OCI-LY7 (cell line): ENCODE measurements at regions not wholly inside any gene's neighbourhood (a gene's known extent, or its start where the extent isn't known, plus 50 kb on each side); places are given as distances from the start of the nearest gene placed in this dataset.

Source experiments
- BruUV-seq: library from RNA; stranded (reverse); fragments of 400-500 nt; replicated peaks from 2 replicates; lab custom pipeline; 2021; lab: Mats Ljungman, UMichigan
- CTCF ChIA-PET: fragments of 300-600 bp; sonication (Branson Sonifier 250); formaldehyde crosslinking; loops from one replicate; lab custom pipeline; 2022; ENCODE audit warnings: antibody characterized with exemption; ENCODE audit not compliant: unreplicated experiment; lab: Charles Lee
- POLR2A ChIA-PET: fragments of 300-600 bp; sonication (Branson Sonifier 250); formaldehyde crosslinking; loops from one replicate; lab custom pipeline; 2022; ENCODE audit warnings: antibody characterized with exemption; lab: Charles Lee
- DNase-seq: peaks from one replicate; pipeline ENCODE4 v3.0.0-alpha.2; 2015; ENCODE audit warnings: low spot score
- H2AFZ ChIP-seq: fragments of 200-600 bp; sonication (generic), shearing (Covaris generic); 2 replicates; pipeline ENCODE4 v1.6.1; 2014; ENCODE audit warnings: mild to moderate bottlenecking, antibody characterized with exemption, low read length, moderate library complexity
- H3K27ac ChIP-seq: fragments of 200-600 bp; sonication (generic); 2 replicates; pipeline ENCODE4 v1.5.1; 2014; ENCODE audit warnings: mixed run types, low read depth, mild to moderate bottlenecking, moderate library complexity, low read length, inconsistent platforms; ENCODE audit not compliant: poor library complexity, severe bottlenecking
- H3K36me3 ChIP-seq: fragments of 200-600 bp; sonication (generic); 2 replicates; pipeline ENCODE4 v1.6.1; 2014; ENCODE audit warnings: mild to moderate bottlenecking, antibody characterized with exemption, low read length, moderate library complexity, mixed read lengths; ENCODE audit not compliant: insufficient read depth
- H3K4me1 ChIP-seq: fragments of 200-600 bp; sonication (generic); 2 replicates; pipeline ENCODE4 v1.5.1; 2014; ENCODE audit warnings: mild to moderate bottlenecking, low read length; ENCODE audit not compliant: insufficient read depth, poor library complexity, severe bottlenecking
- H3K4me2 ChIP-seq: fragments of 200-600 bp; sonication (generic); 2 replicates; pipeline ENCODE4 v1.6.1; 2014; ENCODE audit warnings: mild to moderate bottlenecking, low read length
- H3K4me3 ChIP-seq: fragments of 200-600 bp; sonication (generic); 2 replicates; pipeline ENCODE4 v1.5.1; 2014; ENCODE audit warnings: mild to moderate bottlenecking, low read depth, low read length; ENCODE audit not compliant: poor library complexity, severe bottlenecking
- H3K79me2 ChIP-seq: fragments of 200-600 bp; sonication (generic); 2 replicates; pipeline ENCODE4 v1.6.1; 2016; ENCODE audit warnings: low read depth, mild to moderate bottlenecking, low read length, moderate library complexity, mixed read lengths; ENCODE audit not compliant: insufficient read depth
- H3K9me2 ChIP-seq: fragments of 200-600 bp; sonication (generic); 2 replicates; pipeline ENCODE4 v1.6.1; 2016; ENCODE audit warnings: mild to moderate bottlenecking, low read length, mixed read lengths; ENCODE audit not compliant: insufficient read depth
- H3K9me3 ChIP-seq: fragments of 200-600 bp; sonication (generic); 2 replicates; pipeline ENCODE4 v1.6.1; 2014; ENCODE audit warnings: mild to moderate bottlenecking, mixed run types, low read length, mixed read lengths
- H4K20me1 ChIP-seq: fragments of 200-600 bp; sonication (generic); 2 replicates; pipeline ENCODE4 v1.6.1; 2014; ENCODE audit warnings: mild to moderate bottlenecking, antibody characterized with exemption, low read length, moderate library complexity, mixed read lengths; ENCODE audit not compliant: insufficient read depth
- EZH2phosphoT487 ChIP-seq: fragments of 200-600 bp; sonication (generic); IDR thresholded peaks from 2 replicates; pipeline ENCODE4 v1.6.1; 2018; ENCODE audit warnings: low read depth, borderline replicate concordance, mild to moderate bottlenecking, mixed run types, antibody characterized with exemption, low read length, moderate library complexity, mixed read lengths
- intact Hi-C: fragments of 100-400 bp; cut with micrococcal nuclease; formaldehyde crosslinking; loops from one replicate; pipeline ENCODE4 v1.10.0; 2022; ENCODE audit not compliant: unreplicated experiment
- TF ChIP-seq, protein P1 (sequence below): fragments of 200-600 bp; sonication (generic); conservative IDR thresholded peaks from 2 replicates; pipeline ENCODE4 v1.5.1; 2014; ENCODE audit warnings: mild to moderate bottlenecking, antibody characterized with exemption, low read length, moderate library complexity, mixed read lengths

DNA sequence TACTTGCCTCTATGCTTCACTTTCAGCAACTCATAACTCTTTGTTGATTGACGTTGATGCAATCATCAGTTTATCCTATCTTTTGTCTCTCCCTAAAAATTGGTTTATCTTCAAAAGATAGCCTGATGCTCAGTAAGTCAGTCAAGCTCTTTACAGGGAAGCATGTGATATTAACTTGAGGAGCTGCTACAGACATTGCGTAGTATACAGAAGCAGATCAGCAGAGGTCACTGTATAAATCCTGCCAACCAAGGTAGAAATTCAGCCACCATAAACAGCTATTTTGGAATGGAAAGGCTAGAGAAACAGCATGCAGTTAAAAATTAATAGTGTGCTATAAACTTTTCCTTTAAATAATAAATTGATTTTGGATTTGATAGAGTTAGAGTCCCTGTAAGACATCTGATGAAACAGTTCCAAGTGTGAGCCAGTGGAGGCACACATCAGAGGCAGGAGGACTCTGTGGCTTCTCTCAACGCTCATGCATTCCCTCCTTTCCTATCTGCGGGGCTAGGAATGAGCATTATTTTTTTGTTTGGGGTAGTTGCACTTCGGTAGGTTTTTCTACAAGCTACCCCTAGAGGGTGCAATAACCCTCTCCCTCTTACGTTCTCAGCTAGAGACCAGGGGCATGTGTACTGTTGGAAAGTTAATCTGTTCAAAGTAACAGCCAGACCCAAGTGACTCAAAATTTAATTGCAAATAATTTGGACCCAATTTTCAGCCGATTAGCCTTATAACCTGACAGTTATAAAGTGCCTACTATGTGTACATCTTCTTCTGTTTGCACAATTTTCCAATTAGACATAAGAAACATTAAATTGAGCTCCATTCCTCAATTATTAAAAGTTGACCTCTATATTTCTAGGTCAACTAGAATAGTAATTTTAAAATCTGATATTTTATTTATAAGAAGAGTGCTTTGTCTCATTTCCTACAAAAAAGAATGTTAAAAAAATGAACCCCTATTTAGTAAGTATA, 647.7 kb upstream of the SOX9 start:
- peaks cover 7% of the 10 kb centered on the region; the same call in 1 of the 2 replicates for H3K9me2 ChIP-seq
- H3K27ac ChIP-seq = no peak overlapping the region
- no peaks in the 10 kb centered on the region for H3K36me3 ChIP-seq
- no peaks in the 10 kb centered on the region for H3K4me1 ChIP-seq
- no TSS peak for BruUV-seq
- ChIA-PET CTCF (no interaction called here), POLR2A (interaction anchor here (2.0 kb wide), 1 partner anchor 12 kb away, joined by 10 read pairs; no protein-coding TSS in a partner anchor)
- TF ChIP-seq, protein P1, sequence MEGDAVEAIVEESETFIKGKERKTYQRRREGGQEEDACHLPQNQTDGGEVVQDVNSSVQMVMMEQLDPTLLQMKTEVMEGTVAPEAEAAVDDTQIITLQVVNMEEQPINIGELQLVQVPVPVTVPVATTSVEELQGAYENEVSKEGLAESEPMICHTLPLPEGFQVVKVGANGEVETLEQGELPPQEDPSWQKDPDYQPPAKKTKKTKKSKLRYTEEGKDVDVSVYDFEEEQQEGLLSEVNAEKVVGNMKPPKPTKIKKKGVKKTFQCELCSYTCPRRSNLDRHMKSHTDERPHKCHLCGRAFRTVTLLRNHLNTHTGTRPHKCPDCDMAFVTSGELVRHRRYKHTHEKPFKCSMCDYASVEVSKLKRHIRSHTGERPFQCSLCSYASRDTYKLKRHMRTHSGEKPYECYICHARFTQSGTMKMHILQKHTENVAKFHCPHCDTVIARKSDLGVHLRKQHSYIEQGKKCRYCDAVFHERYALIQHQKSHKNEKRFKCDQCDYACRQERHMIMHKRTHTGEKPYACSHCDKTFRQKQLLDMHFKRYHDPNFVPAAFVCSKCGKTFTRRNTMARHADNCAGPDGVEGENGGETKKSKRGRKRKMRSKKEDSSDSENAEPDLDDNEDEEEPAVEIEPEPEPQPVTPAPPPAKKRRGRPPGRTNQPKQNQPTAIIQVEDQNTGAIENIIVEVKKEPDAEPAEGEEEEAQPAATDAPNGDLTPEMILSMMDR = peak; percentile 98
- TF ChIP-seq EZH2phosphoT487 = no peak
- no peaks in the 10 kb centered on the region for H3K9me3 ChIP-seq
- H2AFZ ChIP-seq = peak overlapping the region; percentile 21; the same call in 1 of the 2 replicates
- peak; percentile 74 for DNase-seq
- H3K4me2 ChIP-seq = no peak overlapping the region
- no peaks in the 10 kb centered on the region for H3K79me2 ChIP-seq
- no peak overlapping the region for H3K4me3 ChIP-seq
- intact Hi-C loops = loop anchor here (1.0 to 5.0 kb wide), 2 partner anchors 644 to 1067 kb away; no protein-coding TSS in a partner anchor
- H4K20me1 ChIP-seq = no peaks in the 10 kb centered on the region

DNA sequence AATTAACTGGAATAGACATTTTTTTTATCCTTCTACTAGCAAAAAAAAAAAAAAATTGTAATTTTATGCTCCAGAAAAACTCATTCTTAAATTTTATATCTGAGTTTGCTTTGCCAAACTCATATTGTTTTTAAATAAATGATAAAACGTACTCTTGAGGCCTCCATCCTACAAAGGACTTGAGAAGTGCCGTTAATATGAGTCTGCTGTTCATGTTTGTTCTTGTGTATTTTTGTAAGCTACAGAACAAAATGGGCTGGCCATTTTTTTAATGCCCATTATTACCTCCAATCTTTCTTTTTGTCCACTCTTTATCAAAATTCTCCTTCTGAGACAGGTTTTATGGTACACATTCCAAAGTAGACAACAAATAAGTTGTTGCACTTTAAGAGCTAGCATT, 643.5 kb upstream of the SOX9 start:
- no peak overlapping the region for H3K4me3 ChIP-seq
- DNase-seq = no peak
- no TSS peak for BruUV-seq
- intact Hi-C loops = no loop called here
- H3K9me2 ChIP-seq = no peaks in the 10 kb centered on the region
- H3K9me3 ChIP-seq = no peaks in the 10 kb centered on the region
- TF ChIP-seq, protein P1 = no peak
- TF ChIP-seq EZH2phosphoT487 = no peak
- H3K4me1 ChIP-seq = no peaks in the 10 kb centered on the region
- H3K36me3 ChIP-seq = no peaks in the 10 kb centered on the region
- H3K79me2 ChIP-seq = no peaks in the 10 kb centered on the region
- H2AFZ ChIP-seq = no peak overlapping the region
- ChIA-PET CTCF (no interaction called here), POLR2A (no interaction called here)
- no peak overlapping the region for H3K27ac ChIP-seq
- no peak overlapping the region for H3K4me2 ChIP-seq
- no peaks in the 10 kb centered on the region for H4K20me1 ChIP-seq

DNA sequence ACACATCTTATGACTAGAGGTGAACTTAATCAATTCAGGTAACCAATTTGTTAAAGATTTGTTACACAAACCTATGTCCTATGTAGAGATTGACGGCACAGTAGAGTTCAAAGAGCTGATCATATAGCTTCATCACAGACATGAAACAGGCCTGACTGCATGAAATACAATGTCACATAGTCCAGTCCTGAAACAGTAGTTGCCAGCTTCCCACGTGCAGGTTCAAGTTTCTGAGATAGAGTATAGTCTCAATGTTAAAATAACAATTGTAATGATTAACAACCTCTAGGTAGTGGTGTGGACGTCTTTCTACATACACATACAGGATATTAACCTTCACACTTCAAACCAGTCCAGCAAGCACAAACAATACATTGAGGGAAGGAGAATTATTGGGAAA, 640.7 kb upstream of the SOX9 start:
- Histone ChIP-seq H3K4me3 (no peak overlapping the region), H3K4me2 (no peak overlapping the region), H3K27ac (no peak overlapping the region)

More for the DNA sequence above, 640.7 kb upstream of the SOX9 start:
- ChIA-PET CTCF (no interaction called here), POLR2A (no interaction called here)
- BruUV-seq = no TSS peak
- H3K9me3 ChIP-seq = no peaks in the 10 kb centered on the region
- no peaks in the 10 kb centered on the region for H3K9me2 ChIP-seq
- intact Hi-C loops = no loop called here
- H4K20me1 ChIP-seq = no peaks in the 10 kb centered on the region
- TF ChIP-seq EZH2phosphoT487 = no peak
- TF ChIP-seq, protein P1 = no peak
- no peaks in the 10 kb centered on the region for H3K36me3 ChIP-seq
- no peak overlapping the region for H2AFZ ChIP-seq
- no peak for DNase-seq
- H3K79me2 ChIP-seq = no peaks in the 10 kb centered on the region
- H3K4me1 ChIP-seq = no peaks in the 10 kb centered on the region
